Liver (tissue), 3 donors: ENCODE measurements at regions not wholly inside any gene's neighbourhood (a gene's known extent, or its start where the extent isn't known, plus 50 kb on each side); places are given as distances from the start of the nearest gene placed in this dataset.

Experiments
- EGR1 ChIP-seq, 2 donors: IDR thresholded peaks; 2 replicates each; pipeline ENCODE4 v1.6.1; 2016 to 2018; ENCODE audit warnings: antibody characterized with exemption in 2 of 2, low read depth in 2 of 2
- FOXA1 ChIP-seq: IDR thresholded peaks from 2 replicates; pipeline ENCODE4 v1.6.1; 2016; ENCODE audit warnings: antibody characterized with exemption
- GABPA ChIP-seq, 2 donors: IDR thresholded peaks in 1 of 2; conservative IDR thresholded peaks in 1 of 2; 2 replicates each; pipeline ENCODE4 v1.6.1; 2016; ENCODE audit warnings: antibody characterized with exemption in 2 of 2, mild to moderate bottlenecking in 1 of 2, moderate library complexity in 1 of 2
- HNF4G ChIP-seq: IDR thresholded peaks from 2 replicates; pipeline ENCODE4 v1.6.1; 2016; ENCODE audit warnings: antibody characterized with exemption
- RAD21 ChIP-seq, 2 donors: IDR thresholded peaks; 2 replicates each; pipeline ENCODE4 v1.6.1; 2016; ENCODE audit warnings: antibody characterized with exemption in 2 of 2, mild to moderate bottlenecking in 2 of 2
- RXRA ChIP-seq, 2 donors: IDR thresholded peaks; 2 replicates each; pipeline ENCODE4 v1.6.1; 2017 to 2018; ENCODE audit warnings: antibody characterized with exemption in 2 of 2, mild to moderate bottlenecking in 1 of 2
- SP1 ChIP-seq: IDR thresholded peaks from 2 replicates; pipeline ENCODE4 v1.6.1; 2018; ENCODE audit warnings: antibody characterized with exemption, mild to moderate bottlenecking
- TAF1 ChIP-seq: conservative IDR thresholded peaks from 2 replicates; pipeline ENCODE4 v1.6.1; 2016; ENCODE audit warnings: antibody characterized with exemption, mild to moderate bottlenecking
- YY1 ChIP-seq: IDR thresholded peaks from 2 replicates; pipeline ENCODE4 v1.6.1; 2016; ENCODE audit warnings: antibody characterized with exemption, mild to moderate bottlenecking
- TF ChIP-seq, protein P1 (sequence below): fragments of 150-350 bp; IDR thresholded peaks from 2 replicates; pipeline ENCODE4 v1.5.1; 2017; ENCODE audit warnings: improper control_type of control experiment, low read depth, low read length; ENCODE audit not compliant: missing input control
- TF ChIP-seq, protein P2 (sequence below): IDR thresholded peaks from 2 replicates; pipeline ENCODE4 v1.6.1; 2016; ENCODE audit warnings: antibody characterized with exemption, mild to moderate bottlenecking
- TF ChIP-seq, protein P3 (sequence below): IDR thresholded peaks from 2 replicates; pipeline ENCODE4 v1.6.1; 2016; ENCODE audit warnings: antibody characterized with exemption
- TF ChIP-seq, protein P4 (sequence below): IDR thresholded peaks from 2 replicates; pipeline ENCODE4 v1.6.1; 2016; ENCODE audit warnings: antibody characterized with exemption
- TF ChIP-seq, protein P5 (sequence below): IDR thresholded peaks from 2 replicates; pipeline ENCODE4 v1.6.1; 2016; ENCODE audit warnings: antibody characterized with exemption
- donor health status: healthy.
- donor health status: healthy.

DNA sequence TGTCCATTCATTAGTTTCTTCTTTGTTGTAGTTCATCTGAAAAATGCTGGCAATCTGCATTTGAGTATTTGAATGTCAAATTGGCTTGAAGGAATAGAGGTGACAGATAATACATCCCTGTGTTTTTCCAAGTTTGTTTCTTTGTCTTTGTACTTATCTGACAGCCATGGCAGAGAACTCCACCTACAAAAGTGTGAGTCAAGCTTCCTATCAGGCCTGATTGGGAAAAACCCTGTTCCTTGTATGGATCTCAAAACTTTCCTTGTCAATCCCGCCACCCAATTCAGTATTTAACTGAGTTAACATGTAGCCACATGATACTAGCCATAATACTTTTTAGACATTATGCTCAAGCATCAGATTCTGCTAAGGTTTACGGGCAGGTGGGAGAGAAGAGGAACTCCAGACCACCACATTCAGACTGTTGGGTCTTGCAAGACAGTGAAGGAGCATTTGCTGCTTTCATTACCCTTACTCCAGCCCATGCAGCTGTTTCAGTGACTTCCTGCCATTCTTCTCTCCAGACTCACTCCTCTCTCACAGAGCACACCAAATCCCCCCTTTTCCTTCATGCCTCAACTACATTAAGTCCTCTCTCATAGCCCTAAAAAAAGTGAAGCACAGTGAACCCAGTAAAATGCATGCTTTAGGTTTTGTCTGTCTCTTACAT is 65.9 kb downstream of the BLID start:
- TF ChIP-seq, protein P1, sequence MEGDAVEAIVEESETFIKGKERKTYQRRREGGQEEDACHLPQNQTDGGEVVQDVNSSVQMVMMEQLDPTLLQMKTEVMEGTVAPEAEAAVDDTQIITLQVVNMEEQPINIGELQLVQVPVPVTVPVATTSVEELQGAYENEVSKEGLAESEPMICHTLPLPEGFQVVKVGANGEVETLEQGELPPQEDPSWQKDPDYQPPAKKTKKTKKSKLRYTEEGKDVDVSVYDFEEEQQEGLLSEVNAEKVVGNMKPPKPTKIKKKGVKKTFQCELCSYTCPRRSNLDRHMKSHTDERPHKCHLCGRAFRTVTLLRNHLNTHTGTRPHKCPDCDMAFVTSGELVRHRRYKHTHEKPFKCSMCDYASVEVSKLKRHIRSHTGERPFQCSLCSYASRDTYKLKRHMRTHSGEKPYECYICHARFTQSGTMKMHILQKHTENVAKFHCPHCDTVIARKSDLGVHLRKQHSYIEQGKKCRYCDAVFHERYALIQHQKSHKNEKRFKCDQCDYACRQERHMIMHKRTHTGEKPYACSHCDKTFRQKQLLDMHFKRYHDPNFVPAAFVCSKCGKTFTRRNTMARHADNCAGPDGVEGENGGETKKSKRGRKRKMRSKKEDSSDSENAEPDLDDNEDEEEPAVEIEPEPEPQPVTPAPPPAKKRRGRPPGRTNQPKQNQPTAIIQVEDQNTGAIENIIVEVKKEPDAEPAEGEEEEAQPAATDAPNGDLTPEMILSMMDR, result no peak
- TF ChIP-seq GABPA (IDR thresholded peaks at IDR 0.05 in 1 of 2, conservative IDR thresholded peaks at IDR 0.05 in 1 of 2) (no peak), HNF4G (no peak), RXRA (IDR thresholded peaks at IDR 0.05) (no peak), EGR1 (IDR thresholded peaks at IDR 0.05; ENCODE audit: low read depth in 2 of 2) (no peak), FOXA1 (no peak), TAF1 (no peak), SP1 (no peak), RAD21 (IDR thresholded peaks at IDR 0.05) (no peak), YY1 (no peak)
- TF ChIP-seq, protein P2, sequence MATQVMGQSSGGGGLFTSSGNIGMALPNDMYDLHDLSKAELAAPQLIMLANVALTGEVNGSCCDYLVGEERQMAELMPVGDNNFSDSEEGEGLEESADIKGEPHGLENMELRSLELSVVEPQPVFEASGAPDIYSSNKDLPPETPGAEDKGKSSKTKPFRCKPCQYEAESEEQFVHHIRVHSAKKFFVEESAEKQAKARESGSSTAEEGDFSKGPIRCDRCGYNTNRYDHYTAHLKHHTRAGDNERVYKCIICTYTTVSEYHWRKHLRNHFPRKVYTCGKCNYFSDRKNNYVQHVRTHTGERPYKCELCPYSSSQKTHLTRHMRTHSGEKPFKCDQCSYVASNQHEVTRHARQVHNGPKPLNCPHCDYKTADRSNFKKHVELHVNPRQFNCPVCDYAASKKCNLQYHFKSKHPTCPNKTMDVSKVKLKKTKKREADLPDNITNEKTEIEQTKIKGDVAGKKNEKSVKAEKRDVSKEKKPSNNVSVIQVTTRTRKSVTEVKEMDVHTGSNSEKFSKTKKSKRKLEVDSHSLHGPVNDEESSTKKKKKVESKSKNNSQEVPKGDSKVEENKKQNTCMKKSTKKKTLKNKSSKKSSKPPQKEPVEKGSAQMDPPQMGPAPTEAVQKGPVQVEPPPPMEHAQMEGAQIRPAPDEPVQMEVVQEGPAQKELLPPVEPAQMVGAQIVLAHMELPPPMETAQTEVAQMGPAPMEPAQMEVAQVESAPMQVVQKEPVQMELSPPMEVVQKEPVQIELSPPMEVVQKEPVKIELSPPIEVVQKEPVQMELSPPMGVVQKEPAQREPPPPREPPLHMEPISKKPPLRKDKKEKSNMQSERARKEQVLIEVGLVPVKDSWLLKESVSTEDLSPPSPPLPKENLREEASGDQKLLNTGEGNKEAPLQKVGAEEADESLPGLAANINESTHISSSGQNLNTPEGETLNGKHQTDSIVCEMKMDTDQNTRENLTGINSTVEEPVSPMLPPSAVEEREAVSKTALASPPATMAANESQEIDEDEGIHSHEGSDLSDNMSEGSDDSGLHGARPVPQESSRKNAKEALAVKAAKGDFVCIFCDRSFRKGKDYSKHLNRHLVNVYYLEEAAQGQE, result no peak
- TF ChIP-seq, protein P3, sequence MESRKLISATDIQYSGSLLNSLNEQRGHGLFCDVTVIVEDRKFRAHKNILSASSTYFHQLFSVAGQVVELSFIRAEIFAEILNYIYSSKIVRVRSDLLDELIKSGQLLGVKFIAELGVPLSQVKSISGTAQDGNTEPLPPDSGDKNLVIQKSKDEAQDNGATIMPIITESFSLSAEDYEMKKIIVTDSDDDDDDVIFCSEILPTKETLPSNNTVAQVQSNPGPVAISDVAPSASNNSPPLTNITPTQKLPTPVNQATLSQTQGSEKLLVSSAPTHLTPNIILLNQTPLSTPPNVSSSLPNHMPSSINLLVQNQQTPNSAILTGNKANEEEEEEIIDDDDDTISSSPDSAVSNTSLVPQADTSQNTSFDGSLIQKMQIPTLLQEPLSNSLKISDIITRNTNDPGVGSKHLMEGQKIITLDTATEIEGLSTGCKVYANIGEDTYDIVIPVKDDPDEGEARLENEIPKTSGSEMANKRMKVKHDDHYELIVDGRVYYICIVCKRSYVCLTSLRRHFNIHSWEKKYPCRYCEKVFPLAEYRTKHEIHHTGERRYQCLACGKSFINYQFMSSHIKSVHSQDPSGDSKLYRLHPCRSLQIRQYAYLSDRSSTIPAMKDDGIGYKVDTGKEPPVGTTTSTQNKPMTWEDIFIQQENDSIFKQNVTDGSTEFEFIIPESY, result no peak
- TF ChIP-seq, protein P4, sequence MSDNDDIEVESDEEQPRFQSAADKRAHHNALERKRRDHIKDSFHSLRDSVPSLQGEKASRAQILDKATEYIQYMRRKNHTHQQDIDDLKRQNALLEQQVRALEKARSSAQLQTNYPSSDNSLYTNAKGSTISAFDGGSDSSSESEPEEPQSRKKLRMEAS, result no peak
- TF ChIP-seq, protein P5, sequence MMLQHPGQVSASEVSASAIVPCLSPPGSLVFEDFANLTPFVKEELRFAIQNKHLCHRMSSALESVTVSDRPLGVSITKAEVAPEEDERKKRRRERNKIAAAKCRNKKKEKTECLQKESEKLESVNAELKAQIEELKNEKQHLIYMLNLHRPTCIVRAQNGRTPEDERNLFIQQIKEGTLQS, result no peak
